Activated CD4-positive, alpha-beta T cell treated with anti-CD3 and anti-CD28 coated beads for 24 hours (primary cell): ENCODE measurements at regions not wholly inside any gene's neighbourhood (a gene's known extent, or its start where the extent isn't known, plus 50 kb on each side); places are given as distances from the start of the nearest gene placed in this dataset.

ENCODE experiments used
- DNase-seq, 2 donors: peaks; one replicate each; pipeline ENCODE4 v3.0.0-alpha.2; 2020; ENCODE audit warnings: low read depth in 2 of 2

DNA sequence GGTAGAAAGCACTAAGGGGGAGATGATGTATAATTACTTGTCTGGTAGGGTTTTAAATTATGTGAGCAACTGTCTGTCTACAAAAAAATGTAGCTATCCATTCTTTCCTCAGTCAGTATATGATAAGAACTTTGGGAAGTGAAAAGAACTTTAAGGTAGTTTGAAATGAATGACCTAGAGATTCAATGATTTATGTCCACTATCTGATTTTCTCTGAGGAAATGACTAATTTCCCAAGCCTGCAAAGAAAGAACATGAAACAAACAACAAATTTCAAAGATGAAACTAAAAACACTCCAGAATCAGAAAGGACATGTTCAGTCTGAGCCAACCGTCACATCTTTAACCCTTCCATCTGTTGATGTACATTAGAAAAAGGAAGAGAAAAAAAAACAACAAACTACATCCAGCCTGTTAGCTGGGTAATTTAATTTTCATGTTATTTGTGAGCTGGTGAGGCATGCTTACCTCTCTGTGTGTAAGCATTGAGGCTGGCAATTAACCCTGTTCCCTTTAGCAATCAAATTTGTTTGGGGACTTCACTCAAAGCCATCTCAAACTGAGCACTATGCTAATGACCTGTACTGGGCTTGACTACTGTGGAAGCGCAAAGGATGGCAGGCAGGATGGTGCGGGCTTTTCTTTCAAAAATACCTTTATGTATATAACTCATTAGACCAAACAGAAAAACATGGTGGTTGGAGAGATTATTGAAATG is 220.1 kb downstream of the TUSC7 start:
- DNase-seq: no peak

DNA sequence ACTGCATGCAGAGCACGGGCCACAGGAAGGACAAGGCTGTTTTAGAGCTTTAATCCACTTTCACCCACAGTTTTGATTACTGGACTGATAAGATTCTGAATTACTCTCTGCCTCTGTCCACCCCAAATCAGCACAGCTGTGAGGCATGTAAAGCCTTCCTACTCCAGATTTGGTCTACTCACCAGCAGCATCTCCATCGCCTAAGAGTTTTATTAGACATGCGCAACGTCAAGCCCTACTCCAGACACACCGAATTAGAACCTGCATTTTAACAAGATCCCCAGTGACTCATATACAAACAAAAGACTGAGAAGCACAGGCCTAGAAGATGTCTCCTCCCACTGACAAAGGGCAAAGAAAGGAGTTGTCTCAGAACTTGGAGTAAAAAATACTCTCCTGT is 221.2 kb downstream of the TUSC7 start:
- no peak for DNase-seq

DNA sequence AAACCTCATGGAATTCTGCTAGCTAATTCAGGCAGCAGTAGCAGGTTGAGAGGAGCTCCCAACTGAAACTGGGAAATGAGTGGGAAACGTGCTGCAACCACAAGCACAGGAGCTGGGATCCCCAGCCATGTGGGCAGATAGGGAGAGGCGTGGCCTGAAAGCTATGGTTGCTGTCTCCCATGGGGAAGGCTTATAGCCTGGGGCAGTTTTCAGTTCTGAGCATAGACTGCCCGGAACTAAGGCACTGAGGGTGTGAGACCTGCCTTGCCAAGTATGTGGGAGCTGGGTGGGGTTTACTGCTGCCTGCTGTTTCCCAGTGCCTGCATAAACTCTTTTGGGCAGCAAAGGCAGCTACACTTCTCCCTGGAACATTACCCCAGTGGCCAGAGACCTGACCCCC is 229.5 kb downstream of the TUSC7 start:
- DNase-seq: no peak

DNA sequence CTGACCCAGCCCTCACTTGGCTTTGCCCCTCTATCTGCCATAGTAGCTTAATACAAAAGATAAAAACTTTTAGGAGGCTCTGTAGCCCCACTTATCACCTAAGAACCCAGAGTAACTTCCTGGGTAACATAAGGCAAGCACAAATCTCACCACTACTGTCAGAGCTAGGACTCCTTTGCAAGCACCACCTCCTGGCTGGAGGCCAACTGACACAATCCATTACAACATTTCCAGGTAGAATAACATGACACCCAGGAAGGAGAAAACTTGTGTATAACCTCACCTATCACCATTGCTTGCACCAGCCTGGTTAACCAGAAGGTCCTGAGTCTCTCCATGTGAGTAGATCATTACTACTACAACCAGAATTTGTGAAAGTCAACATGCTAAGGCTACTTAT is 230.0 kb downstream of the TUSC7 start:
- DNase-seq: no peak

DNA sequence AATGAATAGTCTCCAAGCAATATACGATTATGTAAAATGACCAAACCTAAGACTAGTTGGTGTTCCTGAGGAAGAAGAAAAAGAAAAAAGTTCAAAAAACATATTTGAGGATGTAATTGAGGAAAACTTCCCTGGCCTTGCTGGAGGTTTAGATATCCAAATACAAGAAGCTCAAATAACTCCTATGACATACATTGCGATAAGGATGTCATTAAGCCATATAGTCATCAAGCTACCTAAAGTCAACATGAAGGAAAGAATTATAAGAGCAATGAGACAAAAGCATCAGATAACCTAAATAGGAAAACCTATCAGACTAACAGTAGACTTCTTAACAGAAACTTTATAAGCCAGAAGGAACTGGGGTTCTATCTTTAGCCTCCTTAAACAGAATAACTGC is 231.1 kb downstream of the TUSC7 start:
- no peak for DNase-seq

DNA sequence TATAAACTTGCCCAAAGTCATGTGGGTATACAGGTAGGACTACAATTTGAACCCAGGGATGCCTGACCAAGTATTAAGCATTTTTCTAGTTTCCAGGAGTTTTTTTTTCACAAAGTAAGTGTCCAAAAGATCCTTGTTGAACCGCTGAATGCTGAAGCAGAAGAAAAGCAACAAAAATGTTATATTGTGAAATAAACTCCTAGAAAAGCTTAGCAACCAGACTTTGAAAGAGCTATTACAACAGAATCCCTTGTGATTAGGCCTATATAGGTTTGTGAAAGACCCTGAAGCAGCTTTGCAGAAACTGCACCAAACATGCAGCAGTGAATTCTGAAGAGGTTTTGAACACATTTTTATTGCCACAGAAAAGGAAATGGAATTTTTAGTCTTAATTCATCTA is 236.8 kb downstream of the TUSC7 start:
- DNase-seq: no peak

DNA sequence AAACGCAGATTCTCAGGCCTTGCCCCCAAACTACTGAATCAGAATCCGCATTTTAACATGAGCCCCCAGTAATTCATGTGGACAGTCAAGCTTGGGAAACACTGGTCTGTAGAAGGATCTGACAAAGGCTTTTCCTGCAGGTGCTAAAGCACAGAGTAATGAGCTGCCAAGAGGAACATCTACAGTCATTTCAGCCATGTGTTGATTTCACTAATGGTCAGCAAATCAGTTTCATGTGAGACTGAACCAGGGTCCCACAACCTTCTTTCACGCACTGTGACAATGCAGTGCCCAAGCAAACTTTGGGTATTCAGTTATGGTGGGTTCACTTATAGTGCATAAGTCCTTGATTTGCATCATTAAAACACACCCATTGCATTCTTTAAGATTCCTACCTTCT is 237.6 kb downstream of the TUSC7 start:
- no peak for DNase-seq

DNA sequence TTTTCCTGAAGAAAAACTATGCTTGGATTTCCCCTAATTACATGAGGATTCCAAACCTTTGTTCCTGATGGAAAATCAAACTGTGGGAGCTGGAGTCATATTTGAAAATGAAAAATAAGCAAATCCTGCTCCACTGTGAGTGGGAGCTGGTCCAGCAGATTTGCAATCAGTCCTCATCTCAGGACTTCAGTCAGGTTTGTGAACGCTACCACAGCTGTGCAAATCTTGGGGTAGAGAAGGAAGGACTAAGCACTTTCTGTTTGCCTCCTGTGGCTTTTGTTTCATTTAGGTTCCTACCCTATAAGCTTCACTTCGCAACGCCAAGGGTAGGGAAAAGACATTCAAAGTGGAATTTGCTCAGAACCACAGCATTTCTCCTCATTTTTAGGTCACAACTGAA is 238.2 kb downstream of the TUSC7 start:
- DNase-seq: no peak

DNA sequence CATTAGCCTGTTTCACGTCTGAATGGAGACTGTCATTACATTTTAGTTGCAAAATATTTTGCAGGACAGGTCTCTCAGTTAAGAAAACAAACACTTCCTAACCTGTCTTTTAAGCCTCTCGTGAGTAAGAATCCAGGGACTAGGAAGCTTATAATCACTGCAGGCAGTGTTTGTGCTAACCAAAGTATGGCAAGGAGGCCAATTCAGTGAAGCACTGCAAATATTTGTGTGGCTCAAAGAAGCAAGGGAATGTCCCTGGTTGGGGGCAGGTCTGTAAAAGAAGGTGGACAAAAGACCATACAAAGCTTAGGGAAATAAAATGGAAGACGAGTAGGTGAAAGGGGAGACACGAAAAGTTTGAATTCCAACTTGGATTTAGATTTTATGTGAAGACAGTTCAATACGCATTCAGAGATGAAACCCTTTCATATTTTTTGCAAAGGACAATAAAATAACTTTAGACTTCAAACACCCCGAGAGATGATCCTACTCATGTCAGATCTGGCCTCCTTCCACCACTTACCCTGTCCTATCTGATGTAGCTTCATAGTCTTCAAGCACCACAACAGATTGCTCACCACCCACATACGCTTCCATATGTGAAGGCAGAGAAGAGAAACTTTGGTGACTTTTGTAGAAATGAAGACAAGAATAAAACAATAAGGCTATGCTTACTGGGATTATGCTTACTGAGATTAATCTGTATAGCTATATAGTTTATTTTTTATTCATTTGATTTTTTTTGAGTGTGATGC is 240.9 kb downstream of the TUSC7 start:
- DNase-seq: no peak

DNA sequence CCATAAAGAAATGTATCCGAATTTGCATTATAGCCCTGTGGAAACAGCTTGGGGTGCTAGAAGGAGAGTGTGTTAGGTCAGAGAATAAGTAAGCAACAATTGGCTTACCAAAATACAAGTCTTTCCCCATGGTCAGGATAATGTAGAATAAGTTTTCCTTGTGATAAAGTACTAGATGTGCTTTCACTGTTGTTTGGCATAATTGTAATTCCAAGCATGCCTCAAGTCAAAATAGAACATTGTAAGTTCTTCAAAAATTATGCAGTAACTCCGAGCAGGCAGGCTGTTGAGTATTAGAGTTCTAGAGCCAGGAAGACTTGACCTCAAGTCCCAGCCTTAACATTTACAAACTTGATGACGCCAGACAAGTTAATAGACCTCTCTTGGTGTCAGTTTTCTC is 242.0 kb downstream of the TUSC7 start:
- no peak for DNase-seq

DNA sequence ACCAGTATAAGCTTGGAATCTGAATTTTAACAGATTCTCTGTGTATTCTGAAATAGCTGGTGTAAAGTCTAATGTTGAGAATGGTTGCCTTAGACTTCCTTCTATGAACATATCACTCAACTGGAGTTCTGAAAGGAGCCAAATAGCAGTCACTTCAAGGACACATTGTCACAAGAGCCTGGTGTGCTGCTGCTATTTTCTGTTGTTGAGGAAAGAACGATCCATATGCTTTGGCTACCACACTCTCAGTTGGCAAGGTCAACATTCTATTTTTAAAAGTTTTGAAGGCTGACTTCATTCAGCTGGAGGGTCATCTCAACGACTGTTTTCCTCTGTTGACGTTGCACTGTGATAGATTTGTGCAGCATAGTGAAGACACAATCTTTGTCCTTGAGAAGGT is 248.7 kb downstream of the TUSC7 start:
- DNase-seq: no peak

DNA sequence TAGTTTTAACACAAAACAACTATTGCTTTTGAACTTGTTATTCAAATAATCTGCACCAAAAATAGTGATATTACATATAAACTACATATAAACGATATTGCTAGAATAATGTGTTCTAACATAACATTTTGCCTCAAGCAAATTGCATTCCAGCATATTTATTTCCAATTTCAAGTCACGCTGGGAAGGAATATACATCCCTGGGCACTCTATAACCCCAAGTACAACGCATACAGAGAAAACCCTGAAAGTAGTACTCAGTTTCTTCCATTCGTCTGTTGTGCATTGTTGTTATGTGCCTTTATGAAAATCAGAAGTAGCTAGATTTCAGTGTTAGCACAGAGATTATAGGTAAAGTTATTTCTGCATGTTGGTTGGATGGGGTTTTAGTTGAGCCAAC is 251.5 kb downstream of the TUSC7 start:
- DNase-seq: no peak

DNA sequence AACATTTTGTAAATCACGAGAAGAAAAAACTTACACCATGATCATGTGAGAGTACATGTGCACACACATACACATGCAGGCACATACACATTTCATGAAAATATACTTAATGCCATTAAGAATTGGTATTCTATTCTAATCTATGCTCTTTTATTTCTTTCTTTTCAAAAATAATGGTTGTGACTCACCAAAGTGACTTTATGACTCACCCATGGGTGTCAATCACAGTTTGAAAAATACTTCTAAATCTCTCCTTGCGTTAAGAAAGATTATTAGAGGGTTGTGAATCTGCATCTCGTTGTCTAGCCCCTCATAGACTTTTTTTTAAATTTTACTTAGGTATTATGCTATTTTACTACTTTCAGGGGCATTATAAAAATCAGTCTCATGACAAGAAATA is 254.2 kb downstream of the TUSC7 start:
- no peak for DNase-seq

DNA sequence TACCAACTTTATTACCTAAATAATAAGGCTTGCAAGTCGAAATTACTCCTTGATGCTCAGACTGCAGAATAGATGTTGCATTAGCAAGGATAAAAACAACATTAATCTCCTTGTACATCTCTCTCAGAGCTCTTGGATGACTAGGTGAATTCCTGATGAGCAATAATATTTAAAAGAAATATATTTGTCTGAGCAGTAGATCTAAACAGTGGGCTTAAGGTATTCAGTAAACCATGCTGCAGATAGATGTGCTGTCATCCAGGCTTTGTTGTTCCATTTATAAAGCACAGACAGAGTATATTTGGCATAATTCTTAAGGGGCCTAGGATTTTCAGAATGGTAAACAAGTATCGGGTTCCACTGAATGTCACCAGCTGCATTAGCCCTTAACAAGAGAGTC is 257.1 kb downstream of the TUSC7 start:
- DNase-seq: no peak

DNA sequence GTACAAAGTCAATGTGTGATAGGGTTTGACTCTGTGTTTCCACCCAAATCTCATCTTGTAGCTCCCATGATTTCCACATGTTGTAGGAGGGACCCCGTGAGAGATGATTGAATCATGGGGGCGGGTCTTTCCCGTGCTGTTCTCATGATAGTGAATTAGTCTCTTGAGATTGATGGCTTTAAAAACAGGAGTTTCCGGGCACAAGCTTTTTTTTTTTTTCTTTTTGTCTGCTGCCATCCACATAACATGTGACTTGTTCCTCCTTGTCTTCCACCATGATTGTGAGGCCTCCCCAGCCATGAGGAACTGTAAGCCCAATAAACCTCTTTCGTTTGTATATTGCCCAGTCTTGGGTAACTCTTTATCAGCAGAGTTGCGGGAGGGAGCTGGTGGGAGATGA is 259.6 kb downstream of the TUSC7 start:
- DNase-seq: no peak

DNA sequence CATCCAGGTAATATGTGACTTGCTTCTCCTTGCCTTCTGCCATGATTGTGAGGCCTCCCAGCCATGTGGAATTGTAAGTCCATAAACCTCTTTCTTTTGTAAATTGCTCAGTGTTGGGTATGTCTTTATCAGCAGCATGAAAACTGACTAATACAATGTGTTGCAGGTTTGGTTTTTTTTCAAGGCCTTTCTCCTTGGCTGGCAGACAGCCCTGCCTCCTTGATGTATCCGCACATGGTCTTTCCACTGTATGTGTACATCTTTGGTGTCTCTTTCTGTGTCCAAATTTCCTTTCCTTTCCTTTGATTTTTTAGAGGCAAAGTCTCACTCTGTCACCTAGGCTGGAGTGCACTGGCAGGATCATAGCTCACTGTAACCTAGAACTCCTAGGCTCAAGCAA is 260.1 kb downstream of the TUSC7 start:
- no peak for DNase-seq

DNA sequence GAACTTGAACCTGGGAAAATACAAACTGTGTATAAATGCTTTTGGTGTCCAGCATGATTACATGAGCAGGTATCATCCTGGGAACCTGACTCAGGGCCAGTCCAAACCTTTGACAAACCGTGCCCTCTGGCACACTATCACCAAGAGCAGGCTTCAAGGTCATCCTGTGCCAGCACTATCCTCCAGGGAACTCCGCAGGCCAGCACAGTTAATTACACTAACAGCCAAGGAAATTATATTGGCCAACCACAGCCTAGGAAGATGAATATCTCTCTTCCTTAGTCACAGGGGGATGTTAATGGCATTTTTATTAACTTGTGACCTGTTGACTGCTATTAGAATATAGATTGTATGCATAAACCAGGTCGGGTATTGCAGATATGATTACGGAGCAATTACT is 262.0 kb downstream of the TUSC7 start:
- no peak for DNase-seq

DNA sequence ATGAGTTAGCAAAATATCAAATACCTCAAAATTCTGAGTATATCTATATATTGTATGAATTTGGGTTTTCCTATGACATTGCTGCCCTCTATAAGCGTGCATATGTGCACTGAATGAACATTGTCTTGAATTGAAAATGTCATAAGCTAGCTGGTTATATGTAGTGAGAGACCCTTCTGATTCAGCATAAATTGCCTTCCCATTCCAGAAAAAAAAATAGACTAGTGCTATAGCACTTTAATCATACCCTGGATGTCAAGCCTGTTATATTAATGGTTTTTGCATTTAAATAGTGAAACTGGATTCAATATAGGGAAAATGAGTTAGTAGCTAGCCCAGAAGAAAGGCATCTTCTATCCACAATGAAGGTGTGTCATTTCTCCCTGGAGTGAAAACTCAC is 265.1 kb downstream of the TUSC7 start:
- DNase-seq: no peak

DNA sequence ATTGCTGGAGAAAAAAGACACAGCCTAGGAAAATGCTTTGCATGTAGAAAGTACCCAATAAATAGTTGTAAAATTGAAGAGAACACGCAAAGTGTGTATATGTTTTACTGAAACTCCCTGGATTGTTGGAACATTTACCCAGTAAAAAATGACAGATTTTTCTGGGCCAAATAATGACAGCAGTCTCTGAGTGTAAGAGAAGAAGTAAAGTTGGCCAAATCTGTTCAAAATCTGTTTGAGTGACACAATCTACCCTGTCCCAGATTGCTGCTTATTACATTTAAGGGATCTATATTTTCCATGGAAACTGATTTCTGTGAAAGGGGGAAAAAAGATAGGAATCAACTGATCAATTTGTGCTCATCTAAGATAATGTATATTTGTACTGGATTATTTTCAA is 267.9 kb downstream of the TUSC7 start:
- DNase-seq: no peak

DNA sequence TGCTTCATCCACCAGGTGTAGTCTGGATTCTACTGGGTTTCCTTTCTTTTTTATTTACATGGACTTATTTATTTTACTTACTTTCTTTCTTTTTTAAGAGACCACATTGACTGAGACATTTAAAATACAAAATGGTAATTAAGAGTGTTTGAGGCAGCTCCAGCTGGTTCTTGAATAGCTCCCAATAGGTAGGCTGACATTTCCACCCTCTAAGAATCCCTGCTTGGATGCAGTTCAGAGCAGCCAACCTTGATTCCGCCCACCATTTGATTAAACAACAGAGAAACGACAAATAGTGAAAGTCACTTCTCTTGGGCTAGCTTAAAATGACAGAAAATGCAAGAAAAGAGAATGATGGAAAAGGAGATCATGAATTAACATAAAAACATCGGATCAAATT is 270.5 kb downstream of the TUSC7 start:
- no peak for DNase-seq

DNA sequence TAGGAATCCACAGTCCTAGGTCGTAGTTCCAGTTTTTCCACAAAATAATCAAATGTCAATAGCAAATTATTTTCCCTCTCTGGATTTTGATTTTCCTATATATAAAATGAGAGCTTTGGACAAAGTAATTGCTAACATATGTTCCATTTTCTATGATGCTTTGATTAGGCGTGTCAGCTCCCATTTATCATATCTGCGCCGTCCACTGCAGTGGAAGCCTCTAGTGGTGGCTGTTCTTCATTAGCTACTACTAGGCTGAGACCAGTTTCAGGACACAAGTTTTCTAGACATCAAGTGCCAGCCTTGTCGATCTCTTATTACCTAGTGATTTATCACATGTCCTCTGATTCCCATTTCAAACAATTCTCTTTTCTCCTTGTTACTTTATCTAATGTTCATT is 271.5 kb downstream of the TUSC7 start:
- no peak for DNase-seq

DNA sequence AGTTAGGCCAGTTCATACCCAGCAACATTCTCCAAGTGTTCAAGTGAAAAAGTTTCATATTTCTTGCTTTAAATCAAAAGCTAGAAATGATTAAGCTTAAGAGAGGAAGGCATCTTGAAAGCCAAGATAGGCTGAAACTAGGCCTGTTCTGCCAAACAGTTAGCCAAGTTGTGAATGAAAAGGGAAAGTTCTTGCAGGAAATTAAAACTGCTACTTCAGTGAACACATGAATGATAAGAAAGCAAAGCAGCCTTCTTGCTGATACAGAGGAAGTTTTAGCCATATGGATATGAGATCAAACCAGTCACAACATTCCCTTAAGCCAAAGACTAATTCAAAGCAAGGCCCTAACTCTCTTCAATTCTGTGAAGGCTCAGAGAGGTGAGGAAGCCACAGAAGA is 274.7 kb downstream of the TUSC7 start:
- no peak for DNase-seq

DNA sequence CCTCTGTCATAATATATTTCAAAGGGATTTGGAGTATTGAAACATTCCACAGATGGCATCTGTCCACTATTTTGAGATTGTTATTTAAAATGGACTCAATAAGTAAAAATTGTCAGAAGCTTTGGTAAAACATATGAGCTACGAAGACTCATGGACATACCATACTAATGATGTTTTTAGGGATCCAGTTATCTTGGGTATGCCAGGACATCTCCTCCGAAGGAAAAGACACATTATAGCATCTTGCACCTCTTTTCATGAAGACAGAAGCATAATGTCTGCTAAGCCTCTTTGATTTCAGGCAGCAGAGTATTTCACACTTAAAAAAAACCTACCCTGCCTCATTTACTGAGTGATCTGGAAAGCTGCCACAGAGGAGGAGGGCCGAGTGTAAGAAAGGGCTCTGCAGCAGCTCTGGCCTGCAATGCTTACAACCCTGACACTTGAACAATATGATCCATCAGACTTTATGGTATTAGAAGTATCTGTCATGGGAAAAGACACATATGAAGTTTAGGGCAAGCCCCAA is 284.8 kb downstream of the TUSC7 start:
- DNase-seq: no peak

DNA sequence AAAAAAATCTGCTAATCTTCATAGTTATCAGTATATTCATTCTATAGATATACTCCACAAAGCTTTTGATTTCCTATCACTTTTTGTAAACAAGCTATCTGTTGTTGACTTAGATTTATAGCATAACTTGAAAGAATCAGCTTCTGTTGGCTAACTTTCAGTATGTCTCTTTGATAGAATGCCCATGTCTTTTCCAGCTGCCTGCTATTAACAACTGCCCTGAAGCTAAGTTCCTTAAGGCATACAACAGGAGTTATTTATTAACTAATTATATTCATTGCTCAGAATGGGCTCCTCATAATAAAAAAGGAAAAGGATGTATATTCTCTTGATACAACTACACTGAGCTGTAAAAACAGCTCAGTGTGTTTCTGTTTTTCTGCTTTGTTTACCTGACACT is 293.9 kb downstream of the TUSC7 start:
- no peak for DNase-seq
